HG03520 (cell line): ENCODE measurements at regions not wholly inside any gene's neighbourhood (a gene's known extent, or its start where the extent isn't known, plus 50 kb on each side); places are given as distances from the start of the nearest gene placed in this dataset.

Experiments used
- ATAC-seq: cut with Tn5 transposase; IDR thresholded peaks from one replicate; pipeline ENCODE4 v1.9.1; 2021; ENCODE audit warnings: mild to moderate bottlenecking, moderate library complexity; ENCODE audit not compliant: unreplicated experiment

DNA sequence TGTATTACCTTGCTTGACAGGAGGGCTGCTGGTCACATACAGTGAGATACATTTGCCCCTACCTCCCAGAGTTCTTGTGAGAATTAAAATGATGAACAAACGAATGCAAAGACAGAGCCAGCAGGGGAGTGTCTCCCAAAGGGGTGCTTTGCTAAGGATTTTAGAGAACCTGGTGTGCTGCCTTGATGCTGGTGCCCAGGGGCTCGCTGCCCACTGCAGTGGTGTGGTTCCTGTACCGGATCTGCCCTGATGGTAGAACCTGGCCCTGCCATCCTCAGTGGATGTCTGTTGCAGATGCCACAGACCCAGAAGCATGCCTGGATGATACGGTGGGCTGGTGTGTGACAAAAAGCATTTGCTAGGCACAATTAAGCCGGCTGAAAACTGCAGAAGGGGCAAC is 414.8 kb upstream of the HS6ST1 start:
- no peak for ATAC-seq

DNA sequence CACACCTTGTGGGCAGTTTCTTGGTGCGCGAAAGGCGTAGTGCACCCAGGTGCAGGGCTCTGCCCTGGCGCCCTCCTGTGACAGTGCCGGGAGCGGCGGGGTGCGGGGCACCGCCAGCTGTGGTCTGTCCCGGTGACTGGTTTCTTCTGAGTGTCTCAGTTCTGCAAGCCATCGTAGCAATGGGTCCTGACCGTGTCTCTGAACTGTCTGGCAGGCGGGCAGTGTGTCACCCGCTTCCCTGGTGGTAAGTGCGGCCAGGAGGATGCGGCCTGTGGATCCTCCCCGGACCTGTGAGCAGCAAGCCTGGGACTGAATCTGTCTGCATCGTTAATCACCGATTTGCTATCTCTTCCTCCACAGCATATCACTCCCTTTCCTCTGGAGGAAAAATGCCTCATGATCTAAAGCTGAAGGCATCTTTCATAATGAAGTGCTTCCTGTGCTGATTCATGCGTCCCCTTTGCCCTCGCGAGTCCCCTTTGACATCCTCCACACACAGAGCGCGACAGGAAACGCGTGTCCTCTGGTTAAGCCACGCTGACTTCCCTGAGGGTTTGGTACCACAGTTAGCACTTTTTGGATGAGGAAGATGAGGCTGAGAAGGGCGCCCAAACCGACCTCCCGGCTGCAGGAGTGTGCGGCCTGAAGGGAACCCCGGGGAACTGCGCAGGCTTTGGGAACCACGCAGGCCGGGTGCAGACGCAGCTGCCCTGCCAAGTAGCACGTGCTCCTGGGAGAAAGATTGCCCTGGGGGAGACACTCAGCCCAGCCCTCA is 416.0 kb upstream of the HS6ST1 start:
- no peak for ATAC-seq

DNA sequence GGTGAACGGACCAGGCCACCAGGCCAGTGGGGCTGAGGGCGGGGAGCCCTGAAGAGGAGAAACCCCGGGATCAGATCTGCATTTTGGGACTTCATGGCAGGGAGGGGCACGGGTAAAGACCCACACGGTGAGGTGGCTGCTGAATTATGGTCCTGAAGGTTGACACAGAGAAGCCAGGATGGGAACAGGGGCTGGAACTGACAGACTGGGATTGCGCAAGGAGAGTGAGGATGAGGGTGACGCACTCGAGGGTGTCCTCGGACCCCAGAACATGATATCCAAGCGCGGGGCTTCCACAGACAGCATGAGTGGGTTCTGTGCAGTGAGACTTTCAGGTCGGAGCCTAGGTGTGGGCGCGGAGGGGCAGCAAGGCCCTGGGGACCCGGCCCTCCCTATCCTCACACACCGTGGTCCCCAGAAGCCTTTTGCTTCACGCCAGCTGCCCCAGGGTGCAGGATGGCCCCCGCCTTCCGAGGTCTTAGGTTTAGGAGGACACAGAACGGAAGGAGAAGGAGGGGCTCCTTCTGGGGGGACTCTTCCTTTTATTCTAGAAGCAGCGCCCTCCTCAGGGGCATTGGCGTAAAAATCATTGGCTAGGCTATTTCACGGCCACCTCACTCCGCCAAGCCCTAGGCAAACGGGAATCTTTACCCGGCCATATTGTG is 416.8 kb upstream of the HS6ST1 start:
- ATAC-seq = no peak

DNA sequence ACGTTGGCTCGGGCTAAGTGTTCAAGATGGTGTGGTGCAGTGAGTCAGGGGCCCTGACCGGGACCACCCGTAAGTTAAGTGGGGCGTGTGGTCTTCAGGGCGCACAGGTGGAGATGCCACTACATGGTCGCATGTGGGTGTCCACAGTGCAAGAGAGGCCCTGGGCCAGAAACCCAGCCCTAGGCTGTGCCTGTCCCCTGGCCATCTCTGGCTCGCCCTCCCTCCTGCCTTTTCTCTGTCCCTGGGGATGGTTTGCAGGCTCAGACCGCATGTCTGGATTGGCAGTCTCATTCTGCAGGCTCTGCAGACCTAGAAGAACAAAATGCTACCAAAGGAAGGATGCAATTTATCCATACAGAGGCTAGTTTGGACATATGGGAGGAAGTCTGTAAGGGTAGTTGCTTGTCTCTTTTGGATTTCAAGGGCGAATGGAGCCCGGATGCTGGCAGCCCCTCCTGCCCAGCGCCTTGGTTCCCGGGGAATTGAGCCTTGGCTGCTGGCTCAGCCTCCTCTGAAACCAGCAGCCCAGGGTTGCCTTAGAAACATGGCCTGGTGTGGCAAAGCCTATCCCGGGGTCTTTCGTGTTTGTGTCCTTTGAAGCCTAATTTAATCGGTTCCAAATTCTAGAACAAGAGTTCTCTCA is 417.5 kb upstream of the HS6ST1 start:
- no peak for ATAC-seq

DNA sequence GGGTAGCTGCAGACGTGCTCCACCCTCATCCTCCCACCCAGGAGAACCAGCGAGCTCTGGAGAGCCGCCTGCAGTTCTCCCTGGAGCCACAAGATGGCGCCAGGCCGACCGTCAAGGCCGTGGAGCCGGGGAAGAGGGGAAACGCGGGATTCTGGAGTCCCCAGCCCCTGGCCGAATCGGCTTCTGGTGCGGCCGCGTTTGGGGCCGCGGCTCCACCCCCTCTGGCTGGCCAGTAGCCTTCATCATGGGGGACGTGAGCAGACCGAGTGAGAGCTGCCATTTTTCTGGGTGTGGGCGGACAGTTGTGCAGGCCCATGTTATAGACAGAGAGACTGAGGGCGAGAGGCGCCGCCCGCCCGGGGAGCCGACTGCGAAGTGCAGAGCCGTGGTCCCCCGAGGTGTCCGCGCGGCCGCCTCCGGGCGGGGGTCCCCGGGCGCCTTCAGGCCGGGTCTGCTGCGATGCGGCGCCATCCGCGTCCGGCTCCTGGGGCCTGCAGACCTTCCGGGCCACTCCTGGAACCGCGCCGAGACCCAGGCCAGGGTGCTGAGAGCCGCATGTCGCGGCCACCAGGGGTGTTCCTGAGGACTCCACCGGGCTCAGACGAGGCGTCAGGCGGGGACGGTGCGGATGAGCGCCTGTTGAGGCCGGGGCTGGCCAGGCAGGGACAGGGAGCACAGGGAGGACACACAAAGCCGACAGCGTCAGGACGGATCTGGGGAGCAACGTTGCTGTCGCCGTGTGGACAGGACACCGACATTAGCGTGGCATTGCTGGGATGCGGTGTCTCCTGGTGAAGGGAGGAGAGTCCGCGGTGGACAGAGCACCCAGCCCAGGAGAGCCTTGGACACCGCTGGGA is 418.2 kb upstream of the HS6ST1 start:
- peak; percentile 41 for ATAC-seq

DNA sequence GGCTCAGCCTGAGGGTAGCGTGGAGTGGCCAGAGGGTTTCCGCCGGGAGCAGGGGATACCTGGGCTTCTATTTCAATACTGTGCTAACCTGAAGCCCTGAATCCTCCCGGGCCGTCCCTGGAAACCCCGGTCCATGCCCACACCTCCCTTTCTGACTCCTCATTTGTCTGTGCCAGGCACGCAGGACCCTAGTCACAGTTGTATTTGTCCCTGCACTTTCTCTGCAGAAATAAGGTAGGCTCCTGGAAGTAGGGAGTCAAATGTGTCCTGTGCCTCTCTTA is 418.8 kb upstream of the HS6ST1 start:
- no peak for ATAC-seq

DNA sequence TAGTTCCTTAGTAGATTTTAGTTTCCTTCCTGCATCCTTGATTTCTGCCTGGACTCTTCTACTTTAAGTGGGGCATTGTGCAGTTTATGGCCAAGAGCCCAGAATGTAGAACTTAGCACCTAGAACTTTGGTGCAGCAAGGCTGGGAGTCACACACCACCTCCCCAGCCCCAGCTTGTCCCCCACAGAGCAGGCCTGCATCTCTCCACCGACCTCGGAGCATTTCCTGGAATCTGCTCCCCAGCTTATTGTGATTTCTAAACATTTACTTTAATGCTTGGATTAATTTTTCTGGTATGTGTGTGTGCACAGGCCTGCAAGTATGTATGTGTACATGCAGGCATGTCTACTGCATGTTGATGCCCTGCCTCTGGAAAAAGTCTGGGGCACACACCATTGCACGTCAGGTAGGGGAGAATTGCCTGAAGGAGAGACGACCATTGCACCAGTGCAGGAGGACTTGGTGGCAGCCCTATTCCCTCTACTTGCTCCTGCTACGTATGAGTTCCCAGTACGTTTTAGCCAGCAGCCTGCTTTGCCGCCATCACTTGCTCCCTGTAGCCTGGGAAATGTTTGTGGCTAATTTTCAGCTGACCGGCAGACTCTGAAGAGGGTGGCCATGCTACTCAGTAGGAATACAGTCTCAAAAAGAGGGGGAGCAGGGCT is 419.9 kb upstream of the HS6ST1 start:
- ATAC-seq = no peak

DNA sequence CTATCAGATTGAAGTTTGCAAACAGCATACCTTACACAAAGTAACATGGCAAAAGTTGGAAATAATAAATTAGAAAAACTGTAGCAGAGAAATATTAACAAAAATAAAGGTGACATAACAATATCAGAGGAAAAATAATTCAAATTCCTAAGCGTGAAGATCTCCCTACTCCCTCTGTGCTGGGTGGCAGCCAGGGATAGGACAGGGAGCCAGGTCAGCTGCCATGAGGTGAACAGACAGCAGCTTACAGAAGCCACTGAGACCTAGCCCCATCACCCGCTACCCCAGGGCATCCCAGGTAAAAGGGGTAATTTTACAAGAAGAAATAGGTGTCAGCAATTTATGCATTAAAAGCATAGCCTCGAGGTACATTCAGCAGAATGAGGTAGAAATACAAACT is 423.8 kb upstream of the HS6ST1 start:
- no peak for ATAC-seq

DNA sequence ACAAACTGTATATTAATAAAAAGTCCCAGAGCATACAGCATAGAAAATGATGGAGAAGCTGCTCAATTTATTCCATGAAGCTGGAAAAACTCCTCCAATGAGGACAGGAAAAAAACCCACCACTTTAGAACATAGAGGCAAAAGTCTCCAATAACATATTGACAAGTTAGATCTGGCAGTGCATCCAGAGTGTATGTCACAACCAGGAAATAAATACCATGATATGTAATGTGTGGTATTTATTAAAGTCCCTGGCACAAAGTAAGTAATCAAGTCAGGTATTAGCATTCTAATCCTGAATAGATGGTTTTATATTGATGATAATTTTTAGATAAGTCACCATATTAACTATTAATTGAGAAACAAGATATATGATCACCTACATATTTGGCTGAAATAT is 427.3 kb upstream of the HS6ST1 start:
- ATAC-seq = no peak

DNA sequence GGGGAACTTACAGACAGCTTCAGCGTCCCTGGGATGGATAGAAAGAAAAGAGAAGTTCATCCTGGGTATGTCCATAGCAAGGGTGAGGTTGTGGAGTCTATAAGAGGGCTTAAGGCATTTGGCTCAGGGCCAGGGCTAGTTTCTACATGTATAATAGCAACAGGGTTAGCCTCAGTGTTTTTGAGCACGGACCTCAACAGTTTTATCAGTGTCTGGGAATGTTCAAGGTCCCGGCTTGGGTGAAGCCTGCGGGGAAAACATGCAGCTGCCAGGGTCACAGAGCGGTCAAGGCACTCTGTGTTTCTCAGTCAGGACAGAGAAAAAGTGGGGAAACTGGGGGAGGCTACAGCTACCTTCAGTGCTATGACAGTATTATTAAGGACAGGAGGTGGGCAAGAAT is 427.7 kb upstream of the HS6ST1 start:
- ATAC-seq = no peak

DNA sequence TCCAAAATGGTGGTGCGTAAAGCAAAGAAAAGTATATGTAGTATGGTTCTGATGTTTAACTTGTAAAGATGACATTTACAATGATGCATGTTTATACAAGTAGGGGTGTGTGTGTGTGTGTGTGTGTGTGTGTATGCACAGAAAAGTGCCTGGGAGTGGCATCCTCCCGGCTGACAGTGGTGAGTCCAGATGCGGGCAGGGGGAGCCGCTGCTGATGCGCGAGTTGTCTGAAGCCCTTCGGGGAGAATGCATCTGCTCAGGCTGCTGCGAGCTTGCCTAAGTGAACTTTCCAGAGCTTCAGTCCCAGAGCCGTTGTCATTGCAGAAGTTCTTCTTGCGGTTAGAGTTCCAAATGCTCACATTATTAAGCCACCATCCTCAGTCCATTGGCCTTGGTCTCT is 429.7 kb upstream of the HS6ST1 start:
- ATAC-seq = no peak

DNA sequence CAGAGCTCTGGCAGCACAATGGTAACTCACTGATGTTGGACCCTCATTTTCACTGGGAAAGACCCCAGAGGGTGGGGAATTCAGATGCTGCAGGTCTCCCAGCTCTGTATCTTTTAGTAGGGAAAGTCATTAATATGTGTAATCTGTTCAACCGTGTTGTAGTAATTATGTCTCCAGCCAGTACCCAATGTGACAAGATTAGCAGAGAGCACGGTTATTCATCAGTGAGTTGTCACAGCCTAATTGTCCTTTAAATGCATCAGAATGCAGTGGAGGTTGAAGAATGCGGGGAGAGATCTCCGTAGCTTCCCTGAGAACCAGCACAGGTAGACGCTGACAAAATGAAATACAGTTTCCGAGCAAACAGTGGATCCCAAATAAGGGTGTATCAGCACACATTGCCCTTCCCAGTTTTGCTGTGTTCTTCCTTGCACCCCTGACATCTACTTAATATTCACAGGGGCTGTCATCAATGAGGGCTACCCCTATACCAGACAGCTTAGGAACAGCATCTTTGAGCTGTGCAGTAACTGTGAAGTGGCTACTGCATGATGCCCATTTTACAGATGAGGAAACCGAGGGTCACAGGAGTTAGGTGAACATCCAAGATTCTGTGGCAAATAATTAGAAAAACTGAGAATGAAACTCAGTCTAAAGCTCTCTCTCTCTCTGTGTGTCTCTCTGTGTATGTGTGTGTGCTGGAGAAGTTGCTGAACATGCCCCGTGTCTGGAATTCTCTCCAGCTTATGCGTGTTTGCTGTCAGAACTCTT is 430.4 kb upstream of the HS6ST1 start:
- no peak for ATAC-seq

DNA sequence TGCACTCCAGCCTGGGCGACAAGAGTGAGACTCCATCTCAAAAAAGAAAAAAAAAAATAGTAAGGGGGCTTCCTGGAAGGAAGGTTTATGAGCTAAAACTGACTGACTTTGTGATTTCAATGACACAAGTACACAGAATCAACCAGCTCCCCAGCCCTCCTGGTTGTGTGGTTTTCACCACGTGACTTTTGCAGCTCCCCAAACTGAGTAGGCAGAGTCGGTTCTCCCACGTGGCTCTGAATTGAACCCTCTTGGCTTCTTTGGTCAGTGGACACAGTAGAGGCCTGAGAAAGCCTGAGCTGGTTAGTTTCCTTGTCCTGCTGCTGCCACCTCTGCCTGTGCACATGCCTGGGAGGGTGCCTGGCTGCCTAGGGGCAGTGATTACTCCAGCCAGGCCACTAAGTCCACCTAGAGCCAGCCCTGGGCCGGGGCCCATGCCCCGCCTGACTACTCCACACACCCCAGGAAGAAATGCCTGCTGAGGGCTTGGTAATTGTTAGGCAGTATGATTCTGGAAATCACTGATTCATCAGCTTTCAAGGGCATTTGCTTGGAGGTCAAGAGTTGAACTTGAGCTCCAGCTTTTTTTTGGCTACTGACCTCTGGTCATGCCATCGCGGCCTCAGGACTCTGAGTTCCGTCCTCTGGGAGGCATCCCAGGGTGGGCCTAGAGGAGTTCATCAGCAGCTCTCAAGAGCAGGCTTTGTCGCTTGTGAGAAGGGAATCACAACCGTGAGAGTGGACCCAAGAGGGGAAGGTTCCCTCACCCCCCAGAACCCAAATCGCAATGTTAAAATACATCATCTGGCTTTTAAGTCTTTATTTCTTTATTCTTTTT is 431.9 kb upstream of the HS6ST1 start:
- no peak for ATAC-seq

DNA sequence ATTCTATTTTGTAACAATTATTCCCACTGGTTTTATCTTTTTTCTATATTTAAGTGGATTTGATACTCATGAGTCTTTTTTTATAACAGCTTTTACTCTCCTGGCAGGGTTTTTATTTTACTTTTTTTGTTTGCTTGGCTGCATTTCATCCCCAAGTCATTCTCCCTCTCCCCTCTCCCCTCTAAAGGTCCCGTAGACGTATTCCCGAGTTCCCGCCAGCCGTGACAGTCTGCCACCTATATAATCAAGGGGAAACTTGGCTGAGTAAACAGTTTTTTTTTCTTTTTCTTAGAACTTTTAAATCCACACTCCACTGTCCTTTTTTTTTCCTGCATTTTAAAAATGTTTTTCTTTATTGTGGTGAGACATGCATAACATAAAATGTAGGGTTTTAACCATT is 433.1 kb upstream of the HS6ST1 start:
- ATAC-seq = no peak

DNA sequence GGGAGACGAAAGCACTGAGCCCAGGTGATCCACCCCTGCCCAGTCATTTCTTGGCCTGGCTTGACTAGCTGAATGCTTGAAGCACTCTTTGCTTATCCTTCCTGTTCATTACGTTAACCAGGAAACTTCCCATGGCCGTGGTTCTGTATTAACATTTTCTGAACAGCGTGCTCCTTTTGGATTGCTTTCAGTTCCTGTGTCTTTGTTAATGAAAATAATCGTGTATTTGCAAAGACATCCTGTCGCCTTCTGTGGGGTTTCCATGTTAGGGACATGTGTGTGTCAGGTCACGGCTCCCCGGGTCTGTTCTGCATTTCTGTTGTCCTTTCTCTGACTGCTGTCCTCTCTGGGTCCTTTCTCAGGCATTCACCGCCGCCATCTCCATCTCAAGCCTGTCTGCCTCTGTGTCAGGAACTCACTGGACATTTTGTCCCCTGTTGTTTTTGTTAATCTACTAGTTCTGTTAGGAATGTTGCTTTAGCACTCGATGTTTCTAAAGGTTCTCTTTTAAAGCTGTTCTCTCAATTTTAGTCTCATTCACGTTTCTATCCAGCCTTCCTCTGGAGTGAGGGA is 434.1 kb upstream of the HS6ST1 start:
- ATAC-seq = no peak

DNA sequence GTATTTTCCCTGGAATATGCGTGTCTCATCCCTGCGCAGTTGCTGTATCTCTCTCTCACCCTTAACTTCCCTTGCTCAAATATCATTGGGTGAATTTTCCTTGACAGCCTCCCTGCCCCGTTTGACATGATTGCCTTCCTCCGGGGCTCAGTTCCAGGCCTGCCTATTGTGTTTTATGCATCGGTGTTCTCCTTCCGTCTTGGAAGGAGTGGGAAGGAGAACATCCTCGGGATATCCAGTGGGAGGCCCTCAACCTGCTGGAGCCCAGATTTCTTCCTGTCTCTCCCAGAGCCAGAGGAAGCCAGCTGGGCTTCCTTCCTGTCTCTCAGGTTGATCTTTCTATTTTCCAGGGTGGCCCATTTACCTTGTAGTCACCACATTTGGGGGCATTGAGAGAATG is 434.7 kb upstream of the HS6ST1 start:
- ATAC-seq = no peak

DNA sequence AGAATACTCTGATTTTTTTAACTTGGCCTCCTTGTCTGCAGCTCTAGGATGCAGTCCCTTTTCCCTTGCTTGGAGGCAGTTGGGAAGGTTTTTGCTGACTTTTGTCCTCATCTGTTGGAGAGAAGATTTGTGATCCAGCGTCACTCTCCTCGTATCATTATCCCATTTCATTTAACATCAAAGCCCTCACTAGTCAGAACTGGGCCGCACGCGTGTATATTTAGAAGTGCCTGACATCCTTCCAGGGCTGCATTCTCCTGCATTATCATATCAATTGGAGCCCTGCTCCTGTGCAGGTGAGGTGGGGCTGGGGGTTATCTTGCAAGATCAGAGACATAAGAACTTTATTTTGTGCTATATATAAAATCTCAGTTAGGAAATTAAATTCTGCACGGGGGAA is 435.1 kb upstream of the HS6ST1 start:
- no peak for ATAC-seq

DNA sequence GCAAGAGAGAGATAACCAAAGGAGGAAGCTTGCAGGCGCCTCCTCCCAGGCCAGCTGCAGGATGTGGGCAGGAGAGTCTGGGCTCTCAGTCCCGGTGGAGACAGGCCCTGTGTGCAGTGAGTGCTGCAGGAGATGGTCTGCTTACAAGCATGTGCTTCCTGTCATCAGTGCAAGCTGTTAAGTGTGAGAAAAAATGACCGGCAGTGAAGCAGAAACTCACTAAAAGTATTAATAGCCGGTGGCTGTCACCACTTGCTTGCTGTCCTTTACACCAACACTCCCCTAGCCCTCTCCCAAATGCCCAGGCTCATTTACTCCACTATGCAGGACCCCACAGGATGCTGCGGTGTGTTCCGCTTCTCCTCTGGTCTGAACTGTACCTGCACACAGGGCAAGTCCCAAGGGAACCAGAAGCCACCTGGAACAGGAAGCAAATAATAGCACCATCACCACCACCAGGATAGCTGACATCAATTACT is 435.6 kb upstream of the HS6ST1 start:
- ATAC-seq = peak; percentile 89
